ENCODE measurements at regions not wholly inside any gene's neighbourhood (a gene's known extent, or its start where the extent isn't known, plus 50 kb on each side); places are given as distances from the start of the nearest gene placed in this dataset.

DNA sequence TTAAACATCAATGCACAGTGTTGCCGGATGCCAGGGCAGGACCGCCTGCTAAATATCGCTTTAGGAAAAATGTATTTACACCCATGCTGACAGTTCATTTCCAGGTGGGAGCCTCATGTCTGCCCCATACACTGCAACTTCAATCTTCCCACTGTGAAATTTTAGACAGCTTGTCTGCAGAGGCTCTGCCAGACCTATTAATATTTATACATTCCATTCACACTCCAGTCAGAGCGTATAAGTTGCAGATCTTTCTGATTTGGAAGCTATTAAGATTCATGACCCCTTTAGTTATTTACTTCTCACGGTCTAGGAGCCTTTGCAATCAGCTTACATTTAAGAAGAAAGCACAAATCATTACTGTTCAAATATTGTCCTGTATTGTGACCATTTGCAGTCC lies 357.4 kb downstream of the ATP23 start:
- TF ChIP-seq CTCF (IDR thresholded peaks at IDR 0.05) (no peak), RCOR1 (IDR thresholded peaks at IDR 0.05; ENCODE audit: low read length) (no peak), RAD21 (IDR thresholded peaks at IDR 0.05; ENCODE audit: low read length) (no peak), MXI1 (IDR thresholded peaks at IDR 0.05; ENCODE audit: low read depth, low read length) (no peak), FOXJ3 (CRISPR knock-in tag; IDR thresholded peaks at IDR 0.05) (no peak), NRF1 (IDR thresholded peaks at IDR 0.05; ENCODE audit: low read depth, low read length) (no peak), POLR2AphosphoS5 (IDR thresholded peaks at IDR 0.05; ENCODE audit: low read depth, low read length) (no peak), TCF12 (IDR thresholded peaks at IDR 0.05) (no peak)
- TF ChIP-seq, protein P1, sequence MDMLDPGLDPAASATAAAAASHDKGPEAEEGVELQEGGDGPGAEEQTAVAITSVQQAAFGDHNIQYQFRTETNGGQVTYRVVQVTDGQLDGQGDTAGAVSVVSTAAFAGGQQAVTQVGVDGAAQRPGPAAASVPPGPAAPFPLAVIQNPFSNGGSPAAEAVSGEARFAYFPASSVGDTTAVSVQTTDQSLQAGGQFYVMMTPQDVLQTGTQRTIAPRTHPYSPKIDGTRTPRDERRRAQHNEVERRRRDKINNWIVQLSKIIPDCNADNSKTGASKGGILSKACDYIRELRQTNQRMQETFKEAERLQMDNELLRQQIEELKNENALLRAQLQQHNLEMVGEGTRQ (IDR thresholded peaks at IDR 0.05; ENCODE audit: borderline replicate concordance, low read depth, low read length), result no peak
